HFFc6 (cell line): ENCODE measurements at regions not wholly inside any gene's neighbourhood (a gene's known extent, or its start where the extent isn't known, plus 50 kb on each side); places are given as distances from the start of the nearest gene placed in this dataset.

Source experiments
- DNase-seq: peaks from one replicate; pipeline ENCODE4 v3.0.0-alpha.2; 2018
- H3K27ac Mint-ChIP-seq: 2 replicates; pipeline ENCODE4 v1.8.0; 2020; ENCODE audit warnings: mild to moderate bottlenecking, mixed read lengths
- H3K27me3 Mint-ChIP-seq: 2 replicates; pipeline ENCODE4 v1.8.0; 2021; ENCODE audit warnings: mild to moderate bottlenecking, moderate library complexity, mixed read lengths; ENCODE audit not compliant: insufficient read depth
- H3K36me3 Mint-ChIP-seq: 2 replicates; pipeline ENCODE4 v1.8.0; 2021; ENCODE audit warnings: low read depth, mixed read lengths
- H3K4me1 Mint-ChIP-seq: 2 replicates; pipeline ENCODE4 v1.8.0; 2020; ENCODE audit warnings: low read depth, mixed read lengths
- H3K4me3 Mint-ChIP-seq: 2 replicates; pipeline ENCODE4 v1.8.0; 2020; ENCODE audit warnings: mild to moderate bottlenecking, moderate library complexity, mixed read lengths
- H3K9me3 Mint-ChIP-seq: 2 replicates; pipeline ENCODE4 v1.8.0; 2020; ENCODE audit warnings: mild to moderate bottlenecking, mixed read lengths
- TF ChIP-seq, protein P1 (sequence below): fragments of 200-600 bp; sonication (generic); IDR thresholded peaks from 2 replicates; pipeline ENCODE4 v1.5.0; 2021; ENCODE audit warnings: antibody characterized with exemption, mild to moderate bottlenecking

DNA sequence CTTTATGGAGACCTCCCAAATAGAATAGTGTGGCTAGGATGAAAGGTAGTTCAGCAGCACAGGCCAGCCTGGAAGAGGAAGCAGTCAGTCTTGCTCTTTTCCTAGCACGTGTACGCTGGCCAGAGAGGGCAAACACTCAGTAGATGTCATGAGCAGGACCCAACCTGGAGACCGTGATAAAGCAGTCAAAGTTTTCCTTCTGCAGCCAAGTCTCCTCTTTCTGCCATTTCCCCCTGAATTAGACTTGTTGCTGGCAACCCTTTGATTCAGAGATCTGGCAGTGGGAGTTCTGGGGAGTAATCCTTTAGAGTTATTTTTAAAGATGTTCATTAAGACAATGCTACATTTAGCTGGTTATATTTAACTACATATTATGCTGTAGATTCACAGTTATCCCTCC is 183.7 kb downstream of the EXOC5 start:
- no peaks in the 10 kb centered on the region for H3K36me3 Mint-ChIP-seq
- H3K4me1 Mint-ChIP-seq, result no peaks in the 10 kb centered on the region
- no peak overlapping the region for H3K27ac Mint-ChIP-seq
- peaks cover 30% of the 10 kb centered on the region for H3K9me3 Mint-ChIP-seq
- DNase-seq, result no peak
- H3K4me3 Mint-ChIP-seq, result no peak overlapping the region
- TF ChIP-seq, protein P1, sequence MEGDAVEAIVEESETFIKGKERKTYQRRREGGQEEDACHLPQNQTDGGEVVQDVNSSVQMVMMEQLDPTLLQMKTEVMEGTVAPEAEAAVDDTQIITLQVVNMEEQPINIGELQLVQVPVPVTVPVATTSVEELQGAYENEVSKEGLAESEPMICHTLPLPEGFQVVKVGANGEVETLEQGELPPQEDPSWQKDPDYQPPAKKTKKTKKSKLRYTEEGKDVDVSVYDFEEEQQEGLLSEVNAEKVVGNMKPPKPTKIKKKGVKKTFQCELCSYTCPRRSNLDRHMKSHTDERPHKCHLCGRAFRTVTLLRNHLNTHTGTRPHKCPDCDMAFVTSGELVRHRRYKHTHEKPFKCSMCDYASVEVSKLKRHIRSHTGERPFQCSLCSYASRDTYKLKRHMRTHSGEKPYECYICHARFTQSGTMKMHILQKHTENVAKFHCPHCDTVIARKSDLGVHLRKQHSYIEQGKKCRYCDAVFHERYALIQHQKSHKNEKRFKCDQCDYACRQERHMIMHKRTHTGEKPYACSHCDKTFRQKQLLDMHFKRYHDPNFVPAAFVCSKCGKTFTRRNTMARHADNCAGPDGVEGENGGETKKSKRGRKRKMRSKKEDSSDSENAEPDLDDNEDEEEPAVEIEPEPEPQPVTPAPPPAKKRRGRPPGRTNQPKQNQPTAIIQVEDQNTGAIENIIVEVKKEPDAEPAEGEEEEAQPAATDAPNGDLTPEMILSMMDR, result no peak
- H3K27me3 Mint-ChIP-seq, result no peaks in the 10 kb centered on the region

DNA sequence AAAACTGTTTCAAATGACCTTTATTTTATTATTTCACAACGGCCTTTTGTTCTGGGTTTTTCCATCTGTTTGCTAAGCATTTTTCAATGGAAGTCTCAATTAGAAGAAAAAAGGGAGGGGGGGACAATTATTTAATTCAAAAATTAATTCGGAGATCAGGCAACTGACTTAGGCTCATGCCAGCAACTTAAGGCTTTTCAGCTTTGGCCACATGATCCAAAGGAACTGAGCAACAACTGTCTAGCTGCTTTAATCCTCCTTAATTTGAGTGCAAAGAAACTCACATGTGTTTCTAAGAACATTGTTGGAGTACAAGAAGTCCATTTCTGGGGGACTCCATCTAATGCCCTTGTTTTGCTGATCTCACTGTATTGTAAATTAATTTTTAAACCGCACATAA is 188.0 kb downstream of the EXOC5 start:
- Mint-ChIP-seq H3K27me3 (no peaks in the 10 kb centered on the region), H3K36me3 (no peaks in the 10 kb centered on the region), H3K27ac (no peak overlapping the region), H3K4me1 (no peaks in the 10 kb centered on the region), H3K4me3 (no peak overlapping the region), H3K9me3 (peaks cover 22% of the 10 kb centered on the region)
- no peak for DNase-seq
- TF ChIP-seq, protein P1, result no peak

DNA sequence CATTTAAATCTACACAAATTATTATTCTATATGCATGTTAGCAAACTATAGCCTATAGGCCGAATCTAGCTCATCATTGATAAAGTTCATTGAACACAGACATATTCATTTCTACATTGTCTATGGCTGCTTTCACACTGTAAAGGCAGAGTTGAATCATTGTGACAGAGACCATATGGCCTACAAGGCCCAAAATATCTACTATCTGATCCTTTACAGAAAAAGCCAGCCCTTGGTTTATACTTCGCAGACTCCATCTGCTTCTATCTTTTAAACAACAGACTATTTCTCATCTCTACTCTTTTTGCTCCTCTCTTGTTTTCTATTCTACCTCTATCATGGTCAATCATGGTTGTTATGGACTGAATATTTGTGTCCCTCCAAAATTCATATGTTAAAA is 190.7 kb downstream of the EXOC5 start:
- no peak for DNase-seq
- Mint-ChIP-seq H3K4me3 (no peak overlapping the region), H3K4me1 (no peaks in the 10 kb centered on the region), H3K9me3 (peaks cover 16% of the 10 kb centered on the region), H3K27me3 (no peaks in the 10 kb centered on the region), H3K27ac (no peak overlapping the region), H3K36me3 (no peaks in the 10 kb centered on the region)
- TF ChIP-seq, protein P1, result no peak

DNA sequence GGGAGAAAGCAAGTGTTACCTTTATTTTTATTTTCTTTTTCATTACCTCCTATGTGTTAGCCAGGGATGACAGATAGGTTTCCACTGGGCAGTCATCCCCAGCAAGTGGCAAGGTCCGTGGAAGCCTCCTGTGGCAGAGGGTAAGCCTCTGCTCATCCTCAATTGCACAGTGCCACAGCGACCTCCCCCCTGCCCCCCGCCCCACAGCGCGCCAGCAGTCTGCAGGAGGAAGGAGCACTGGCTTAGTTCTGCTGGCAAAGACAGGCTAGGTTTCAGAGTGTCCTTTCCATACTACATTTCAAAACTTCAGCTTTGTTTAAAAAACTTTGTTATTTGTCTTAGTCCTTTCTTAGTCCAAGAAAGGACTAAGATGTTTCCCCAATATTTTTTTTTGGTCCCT is 194.7 kb downstream of the EXOC5 start:
- Mint-ChIP-seq H3K36me3 (no peaks in the 10 kb centered on the region), H3K4me3 (no peak overlapping the region), H3K9me3 (no peaks in the 10 kb centered on the region; the same call in 1 of the 2 replicates), H3K27ac (no peak overlapping the region), H3K27me3 (no peaks in the 10 kb centered on the region; the same call in 1 of the 2 replicates), H3K4me1 (no peaks in the 10 kb centered on the region)
- DNase-seq, result no peak
- TF ChIP-seq, protein P1, result no peak

DNA sequence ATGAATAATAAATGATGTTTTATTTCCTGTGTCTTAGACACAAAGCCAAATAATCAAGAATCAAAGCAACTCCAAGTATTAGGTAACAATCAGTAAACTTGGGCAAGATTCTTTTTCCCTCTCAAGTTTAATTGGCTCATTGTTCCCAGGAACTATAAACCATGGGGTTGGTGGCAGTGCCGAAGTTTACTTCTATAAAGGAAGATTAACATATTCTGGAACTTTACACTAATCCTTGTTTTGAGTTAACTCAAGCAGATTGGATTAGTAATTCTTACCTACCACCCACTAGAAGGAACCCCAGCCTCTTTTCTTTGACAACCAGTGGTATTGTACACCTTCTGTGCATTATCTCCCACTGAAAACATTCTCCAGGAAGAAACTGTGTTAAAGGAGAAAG is 197.1 kb downstream of the EXOC5 start:
- TF ChIP-seq, protein P1, result no peak
- Mint-ChIP-seq H3K27ac (no peak overlapping the region), H3K27me3 (peaks cover 3% of the 10 kb centered on the region), H3K9me3 (no peaks in the 10 kb centered on the region; the same call in 1 of the 2 replicates), H3K4me3 (no peak overlapping the region), H3K4me1 (no peaks in the 10 kb centered on the region), H3K36me3 (no peaks in the 10 kb centered on the region)
- no peak for DNase-seq

DNA sequence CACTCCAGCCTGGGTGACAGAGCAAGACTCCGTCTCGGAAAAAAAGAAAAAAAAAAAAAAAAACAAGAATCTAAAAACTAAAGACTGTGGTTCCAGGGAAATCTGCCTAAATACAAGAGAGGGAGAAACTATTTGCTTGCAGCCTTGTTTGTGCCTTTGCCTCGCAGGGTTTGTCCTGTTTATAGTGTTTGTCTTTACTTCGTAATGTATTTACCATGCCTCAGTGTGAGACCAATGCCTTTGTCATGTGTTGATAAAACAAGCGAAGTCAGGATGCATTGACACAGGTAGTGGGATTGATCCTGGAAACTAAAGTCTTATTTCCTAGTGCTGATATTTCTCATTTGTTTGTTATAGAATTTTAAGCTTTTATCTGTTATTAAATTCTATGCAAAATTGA is 199.0 kb downstream of the EXOC5 start:
- DNase-seq, result no peak
- Mint-ChIP-seq H3K27ac (no peak overlapping the region), H3K9me3 (no peaks in the 10 kb centered on the region), H3K4me3 (no peak overlapping the region), H3K36me3 (no peaks in the 10 kb centered on the region), H3K4me1 (no peaks in the 10 kb centered on the region), H3K27me3 (peaks cover 3% of the 10 kb centered on the region)
- TF ChIP-seq, protein P1, result no peak
